ENCODE measurements at regions not wholly inside any gene's neighbourhood (a gene's known extent, or its start where the extent isn't known, plus 50 kb on each side); places are given as distances from the start of the nearest gene placed in this dataset.
A peak's percentile ranks its signal among the peaks of the same experiment; 100 is the strongest.
"Not testable (repeated sequence)": the region's sequence is repeated elsewhere in the genome, so short reads cannot be mapped to it uniquely, and the experiment has no call there.

DNA sequence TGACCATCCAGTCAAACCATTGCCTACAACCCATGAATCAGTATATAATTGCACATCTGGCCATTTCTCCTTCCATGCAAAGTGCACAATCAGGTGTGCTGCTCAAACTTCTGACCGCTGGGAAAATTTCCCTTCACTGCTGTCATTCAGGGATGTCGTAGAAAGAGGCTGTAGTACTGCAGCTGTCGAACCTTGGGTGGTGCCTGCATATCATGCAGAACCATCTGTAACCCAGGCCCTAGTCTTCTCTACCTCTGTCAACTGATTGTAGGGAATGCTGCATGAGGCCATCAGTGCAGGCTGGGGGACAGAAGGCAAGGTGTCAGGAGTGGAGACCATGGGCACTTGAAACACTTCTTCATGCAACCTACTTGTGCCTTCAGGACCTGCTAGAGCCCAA lies 267.5 kb downstream of the CALCRL start:
- no peak for DNase-seq (ENCODE audit: low read depth in 1 of 2, low spot score in 1 of 2)
- TF ChIP-seq CTCF (IDR thresholded peaks at IDR 0.05; ENCODE audit: insufficient read depth, low read length) (no peak), SPI1 (IDR thresholded peaks at IDR 0.05; ENCODE audit: borderline replicate concordance, low read depth) (no peak), REST (IDR thresholded peaks at IDR 0.05; ENCODE audit: insufficient replicate concordance, low read depth) (no peak), POLR2AphosphoS5 (IDR thresholded peaks at IDR 0.05; ENCODE audit: low read depth) (no peak), GABPA (IDR thresholded peaks at IDR 0.05; ENCODE audit: low read depth) (no peak)
- H3K4me3 ChIP-seq (replicated peaks; ENCODE audit: insufficient read depth, low read length), result no peak overlapping the region
- no peaks in the 10 kb centered on the region for H3K27me3 ChIP-seq (ENCODE audit: insufficient read depth, poor library complexity, severe bottlenecking)
- H3K27ac ChIP-seq (replicated peaks), result no peak overlapping the region

- not testable (repeated sequence) for DNase-seq (ENCODE audit: low read depth in 1 of 2, low spot score in 1 of 2)
Measured at GRCh38 chr2:187178876-187179275, 269.2 kb downstream of the CALCRL start.

GRCh38 chr2:187177253-187177652 lies 270.8 kb downstream of the CALCRL start:
- TF ChIP-seq CTCF (IDR thresholded peaks at IDR 0.05; ENCODE audit: insufficient read depth, low read length) (no peak), POLR2AphosphoS5 (IDR thresholded peaks at IDR 0.05; ENCODE audit: low read depth) (no peak), REST (IDR thresholded peaks at IDR 0.05; ENCODE audit: insufficient replicate concordance, low read depth) (no peak), GABPA (IDR thresholded peaks at IDR 0.05; ENCODE audit: low read depth) (no peak), SPI1 (IDR thresholded peaks at IDR 0.05; ENCODE audit: borderline replicate concordance, low read depth) (no peak)
- no peak for DNase-seq (ENCODE audit: low read depth in 1 of 2, low spot score in 1 of 2)
- Histone ChIP-seq H3K27ac (replicated peaks) (no peak overlapping the region), H3K4me3 (replicated peaks; ENCODE audit: insufficient read depth, low read length) (no peak overlapping the region), H3K27me3 (ENCODE audit: insufficient read depth, poor library complexity, severe bottlenecking) (no peaks in the 10 kb centered on the region)

More at GRCh38 chr2:187178876-187179275, 269.2 kb downstream of the CALCRL start:
- H3K27me3 ChIP-seq (ENCODE audit: insufficient read depth, poor library complexity, severe bottlenecking); H3K4me3 ChIP-seq (replicated peaks; ENCODE audit: insufficient read depth, low read length); H3K27ac ChIP-seq (replicated peaks): not testable (repeated sequence)

- DNase-seq (ENCODE audit: low read depth in 1 of 2, low spot score in 1 of 2), result no peak
- no peak for TF ChIP-seq SPI1 (IDR thresholded peaks at IDR 0.05; ENCODE audit: borderline replicate concordance, low read depth)
- peak; percentile 26 for TF ChIP-seq CTCF (IDR thresholded peaks at IDR 0.05; ENCODE audit: insufficient read depth, low read length)
- no peak for TF ChIP-seq GABPA (IDR thresholded peaks at IDR 0.05; ENCODE audit: low read depth)
- TF ChIP-seq REST (IDR thresholded peaks at IDR 0.05; ENCODE audit: insufficient replicate concordance, low read depth), result no peak
- TF ChIP-seq POLR2AphosphoS5 (IDR thresholded peaks at IDR 0.05; ENCODE audit: low read depth), result no peak
- no peak overlapping the region for H3K4me3 ChIP-seq (replicated peaks; ENCODE audit: insufficient read depth, low read length)
- H3K27ac ChIP-seq (replicated peaks), result no peak overlapping the region
- no peaks in the 10 kb centered on the region for H3K27me3 ChIP-seq (ENCODE audit: insufficient read depth, poor library complexity, severe bottlenecking)
Measured at GRCh38 chr2:187174582-187174981, 273.5 kb downstream of the CALCRL start.
